ENCODE measurements at regions not wholly inside any gene's neighbourhood (a gene's known extent, or its start where the extent isn't known, plus 50 kb on each side); places are given as distances from the start of the nearest gene placed in this dataset.
A peak's percentile ranks its signal among the peaks of the same experiment; 100 is the strongest.

DNA sequence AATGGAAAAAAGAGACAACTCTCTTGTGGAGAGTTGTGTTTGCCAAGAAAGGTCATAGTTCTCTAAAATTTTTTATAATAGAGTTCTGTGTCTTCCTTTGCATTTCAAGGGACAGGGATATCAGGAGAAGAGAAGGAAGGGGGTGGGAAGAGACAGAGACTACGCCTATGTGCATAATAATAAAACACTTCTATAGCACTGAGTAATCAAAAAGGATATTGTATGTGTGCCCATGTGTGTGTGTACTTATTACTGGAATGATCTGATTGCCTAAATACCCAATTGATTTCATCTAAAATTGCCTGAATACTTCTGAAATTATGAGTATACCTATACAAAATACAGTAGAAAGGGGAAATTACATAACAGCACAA is 803.7 kb upstream of the ACVR2A start:
- DNase-seq = no peak

DNA sequence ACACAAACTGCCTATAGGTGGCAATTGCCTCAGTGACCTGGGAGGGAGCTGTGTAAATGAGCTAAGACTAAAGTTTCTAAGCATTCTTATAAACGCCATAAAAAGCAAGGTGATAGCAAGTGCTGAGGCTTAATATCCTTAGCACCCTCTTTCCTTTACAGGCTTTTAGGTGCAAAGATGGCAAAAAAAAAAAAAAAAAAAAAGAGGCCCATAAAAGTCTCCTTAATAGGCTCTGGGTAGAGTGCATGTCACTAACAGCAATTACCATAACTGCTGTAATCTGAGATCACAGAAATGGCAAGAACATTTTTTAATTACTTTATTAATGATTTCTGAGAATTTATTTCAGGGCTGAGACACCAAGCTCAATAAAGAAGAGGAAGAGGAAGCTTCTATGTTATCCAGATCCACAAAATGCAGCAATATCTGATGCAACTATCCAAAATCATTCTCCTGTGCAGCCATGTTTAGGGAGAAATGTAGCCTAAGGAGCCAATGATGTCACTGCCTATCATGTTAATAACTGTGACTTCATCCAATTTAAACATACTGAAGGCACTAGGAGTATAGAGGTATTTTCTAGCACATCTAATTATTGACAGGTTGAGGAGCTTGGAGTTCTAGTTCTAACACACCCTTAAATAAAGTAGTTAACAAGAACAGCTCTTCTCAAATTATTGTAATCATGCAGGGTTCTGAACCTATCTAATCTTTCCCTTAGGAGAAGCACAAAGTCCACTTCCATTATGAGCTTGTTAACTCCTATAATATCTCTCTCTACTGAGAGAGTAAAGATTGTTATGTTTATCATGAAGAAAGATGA is 804.3 kb upstream of the ACVR2A start:
- DNase-seq = no peak

DNA sequence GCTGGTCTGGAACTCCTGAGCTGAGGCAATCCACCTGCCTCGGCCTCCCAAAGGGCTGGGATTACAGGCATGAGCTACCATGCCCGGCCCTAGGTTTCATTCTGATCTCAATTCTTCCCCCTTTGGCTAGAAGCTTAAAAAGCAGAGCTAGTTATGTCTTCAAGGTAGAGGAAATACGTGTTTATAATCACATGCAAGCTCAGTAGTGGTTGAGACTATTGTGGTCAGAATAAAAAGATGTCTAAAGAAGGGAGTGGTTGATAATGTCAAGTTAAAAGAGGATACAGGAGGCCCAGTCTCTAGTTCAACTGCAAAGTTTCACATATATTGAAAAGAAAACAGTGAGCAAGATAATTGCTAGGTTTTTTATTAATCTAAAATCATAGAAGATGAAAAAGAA is 807.8 kb upstream of the ACVR2A start:
- no peak for DNase-seq

- no peak for DNase-seq
Observed at GRCh38 chr2:147033044-147033443, 811.8 kb upstream of the ACVR2A start.

GRCh38 chr2:147031897-147032296 is 812.9 kb upstream of the ACVR2A start:
- DNase-seq = no peak

- no peak for DNase-seq
Observed at GRCh38 chr2:147030966-147031720, 813.7 kb upstream of the ACVR2A start.

- no peak for DNase-seq
Observed at GRCh38 chr2:147027436-147027835, 817.4 kb upstream of the ACVR2A start.

DNA sequence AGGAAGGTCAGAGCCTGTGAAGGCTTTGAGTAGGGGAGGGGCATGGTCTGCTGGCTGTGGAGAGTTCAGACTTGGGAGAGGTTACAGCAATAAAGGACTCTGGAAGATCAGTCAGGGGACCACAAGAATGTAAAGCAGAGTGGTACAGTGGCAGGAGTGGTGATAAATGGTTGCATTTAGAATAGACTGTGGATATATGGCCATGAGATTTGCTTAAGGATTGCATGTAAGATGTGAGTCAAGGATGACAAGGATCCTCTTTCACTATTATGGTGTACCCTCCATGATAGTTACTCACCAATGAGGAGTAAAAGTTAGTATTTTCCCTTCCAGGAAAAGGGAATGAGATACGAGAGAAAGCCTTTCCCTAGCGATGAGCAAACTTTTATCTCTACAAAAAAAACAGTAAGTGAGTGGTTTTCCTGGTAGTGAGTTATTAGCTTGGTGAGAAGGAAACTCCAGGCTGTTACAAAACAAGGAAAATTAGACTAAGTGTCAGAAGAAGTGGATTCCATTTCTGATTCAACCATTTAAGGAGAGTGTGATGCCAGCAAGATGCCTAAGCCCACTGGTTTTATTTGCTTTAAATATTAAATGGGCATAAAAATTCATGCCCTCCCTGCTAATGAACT is 818.0 kb upstream of the ACVR2A start:
- no peak for DNase-seq

DNA sequence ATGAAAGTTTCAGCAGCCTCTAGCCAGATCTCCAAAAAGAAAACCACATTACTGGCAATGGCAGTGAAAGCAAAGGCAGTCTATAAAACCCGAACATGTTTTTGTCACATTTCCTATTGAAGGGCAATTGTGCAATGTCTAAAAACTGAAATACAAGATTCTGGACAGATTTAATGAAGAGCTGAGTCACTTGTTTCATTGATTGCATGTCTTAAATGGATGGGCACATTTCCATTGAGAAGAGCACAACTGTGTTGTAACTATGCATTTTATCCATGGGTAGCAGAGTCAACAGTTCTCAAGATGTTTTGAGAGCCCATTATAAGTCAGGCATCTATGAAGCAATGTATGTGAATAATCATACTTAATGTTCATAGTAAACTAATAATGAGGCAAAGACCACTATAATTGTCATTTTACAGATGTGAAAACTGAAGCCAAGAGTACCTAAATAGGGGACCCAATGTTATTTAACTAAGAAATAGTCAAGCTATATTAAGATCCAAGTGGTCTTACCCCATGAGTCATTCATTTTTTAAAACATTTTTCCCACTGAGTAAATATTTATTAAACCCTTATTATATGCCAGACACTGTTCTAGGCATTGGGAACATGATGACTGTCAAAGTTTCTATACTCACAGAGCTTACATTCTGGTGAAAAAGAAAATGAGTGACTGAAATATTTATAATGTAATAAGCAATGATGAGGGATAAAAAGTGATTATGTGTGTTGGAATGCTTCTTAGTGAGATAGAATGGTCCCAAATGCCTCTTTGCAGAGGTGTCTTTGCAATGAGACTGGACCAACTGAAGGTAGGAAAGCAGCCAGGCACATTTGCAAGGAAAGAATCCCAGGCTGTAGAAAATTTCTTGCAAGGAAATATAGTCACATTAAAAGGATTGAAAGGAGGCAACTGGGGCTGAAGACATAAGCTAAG is 818.9 kb upstream of the ACVR2A start:
- no peak for DNase-seq

GRCh38 chr2:147019311-147019710 is 825.5 kb upstream of the ACVR2A start:
- DNase-seq = no peak

- no peak for DNase-seq
Observed at GRCh38 chr2:147017951-147018645, 826.7 kb upstream of the ACVR2A start.

DNA sequence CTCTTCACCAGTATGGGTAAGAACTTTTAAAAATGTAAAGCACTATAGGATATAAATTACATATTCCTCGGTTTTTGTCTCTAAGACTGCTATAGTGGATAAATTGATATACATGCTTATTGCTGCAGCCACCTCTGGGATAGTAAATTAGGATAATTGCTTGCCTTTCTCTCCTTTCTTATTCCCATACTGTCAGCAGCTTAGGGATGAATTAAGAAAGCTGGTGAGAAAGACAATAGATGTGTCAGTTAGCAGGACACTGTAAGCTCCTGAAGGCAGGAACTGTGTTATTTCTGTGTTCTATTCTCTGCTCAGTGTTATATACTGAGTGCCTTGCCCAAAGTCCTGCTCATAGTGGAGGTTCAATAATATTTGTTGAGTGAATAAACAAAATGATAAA is 828.6 kb upstream of the ACVR2A start:
- DNase-seq = no peak

GRCh38 chr2:147015591-147015990 is 829.2 kb upstream of the ACVR2A start:
- no peak for DNase-seq

- no peak for DNase-seq
Observed at GRCh38 chr2:147013696-147014392, 831.0 kb upstream of the ACVR2A start.

- no peak for DNase-seq
Observed at GRCh38 chr2:147008481-147008880, 836.3 kb upstream of the ACVR2A start.

DNA sequence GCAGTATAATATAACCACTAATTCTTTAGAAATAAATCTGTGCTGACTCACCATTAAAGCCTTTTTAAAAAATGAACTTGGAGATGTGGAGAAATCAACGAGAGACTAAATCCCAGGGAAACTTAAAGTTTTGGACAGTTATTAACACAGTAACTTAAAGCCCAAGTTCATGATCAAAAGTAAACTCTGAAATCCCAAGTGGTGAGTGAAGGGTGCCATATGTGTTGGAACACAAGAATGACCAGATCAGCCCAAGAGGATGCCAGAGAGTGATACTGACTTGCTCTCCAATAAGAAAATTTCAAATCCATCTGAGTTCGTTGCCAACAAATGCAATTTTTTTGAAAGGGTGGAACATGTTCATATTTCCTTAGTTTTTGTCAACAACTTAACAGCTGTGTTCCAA is 838.1 kb upstream of the ACVR2A start:
- DNase-seq = no peak

GRCh38 chr2:147003081-147003480 is 841.7 kb upstream of the ACVR2A start:
- no peak for DNase-seq

GRCh38 chr2:147002256-147002655 is 842.6 kb upstream of the ACVR2A start:
- DNase-seq = no peak

DNA sequence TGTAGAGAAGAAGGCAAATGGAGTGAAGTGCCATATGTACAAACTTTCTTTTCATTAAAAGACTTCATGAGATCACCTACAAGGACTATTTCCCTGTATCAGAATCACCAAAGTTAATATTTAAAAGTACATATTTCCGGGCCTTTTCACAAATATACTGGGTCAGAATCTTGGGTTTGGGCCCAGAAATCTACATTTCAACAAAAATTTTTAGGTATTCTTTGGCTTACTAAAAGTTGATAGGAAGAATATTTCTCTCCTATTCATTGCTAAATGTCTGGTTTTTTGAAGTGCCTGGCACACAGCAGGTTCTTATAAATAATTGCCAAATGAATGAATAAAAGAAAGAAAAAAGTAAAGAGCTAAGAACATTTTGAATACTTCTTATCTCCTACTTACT is 843.8 kb upstream of the ACVR2A start:
- DNase-seq = no peak

GRCh38 chr2:147000151-147000550 is 844.7 kb upstream of the ACVR2A start:
- peak in 1 of 3 experiments; percentile 3 for DNase-seq

- DNase-seq = no peak
Observed at GRCh38 chr2:146997945-146998344, 846.9 kb upstream of the ACVR2A start.
